Fibroblast of mammary gland (primary cell): ENCODE measurements at regions not wholly inside any gene's neighbourhood (a gene's known extent, or its start where the extent isn't known, plus 50 kb on each side); places are given as distances from the start of the nearest gene placed in this dataset.

Experiments
- DNase-seq: peaks from one replicate; pipeline ENCODE4 v3.0.0-alpha.2; 2010; ENCODE audit warnings: low read depth
- H3K4me3 ChIP-seq: 2 replicates; pipeline ENCODE4 v1.5.1; 2011; ENCODE audit warnings: low read depth, mild to moderate bottlenecking, low read length, moderate library complexity; ENCODE audit not compliant: control insufficient read depth
- CTCF ChIP-seq: conservative IDR thresholded peaks from 2 replicates; pipeline ENCODE4 v1.5.1; 2011; ENCODE audit warnings: low read depth, low read length, inconsistent platforms; ENCODE audit not compliant: control insufficient read depth, insufficient read depth

- no peak overlapping the region for H3K4me3 ChIP-seq
- TF ChIP-seq CTCF = no peak
- no peak for DNase-seq
Observed at GRCh38 chr2:220930271-220931076, 641.6 kb downstream of the EPHA4 start.

GRCh38 chr2:220931491-220931890 lies 640.6 kb downstream of the EPHA4 start:
- TF ChIP-seq CTCF = no peak
- H3K4me3 ChIP-seq = no peak overlapping the region
- peak; percentile 6 for DNase-seq

- no peak overlapping the region for H3K4me3 ChIP-seq
- no peak for TF ChIP-seq CTCF
- peak; percentile 6 for DNase-seq
Observed at GRCh38 chr2:220932041-220932440, 640.1 kb downstream of the EPHA4 start.

GRCh38 chr2:220935789-220936321 lies 636.2 kb downstream of the EPHA4 start:
- DNase-seq = no peak
- no peak overlapping the region for H3K4me3 ChIP-seq
- TF ChIP-seq CTCF = no peak

- DNase-seq = no peak
- no peak for TF ChIP-seq CTCF
- no peak overlapping the region for H3K4me3 ChIP-seq
Observed at GRCh38 chr2:220936641-220937197, 635.4 kb downstream of the EPHA4 start.

- no peak for DNase-seq
- no peak overlapping the region for H3K4me3 ChIP-seq
- no peak for TF ChIP-seq CTCF
Observed at GRCh38 chr2:220937245-220937644, 634.9 kb downstream of the EPHA4 start.
